Large intestine (tissue), 3 donors: ENCODE measurements at regions not wholly inside any gene's neighbourhood (a gene's known extent, or its start where the extent isn't known, plus 50 kb on each side); places are given as distances from the start of the nearest gene placed in this dataset.
"Not testable (repeated sequence)": the region's sequence is repeated elsewhere in the genome, so short reads cannot be mapped to it uniquely, and the experiment has no call there.

Experiments used
- DNase-seq, 2 donors: peaks; one replicate each; pipeline versions ENCODE4 v3.0.0 to v3.0.0-alpha.2; 2013
- H3K27ac ChIP-seq: one replicate; pipeline ENCODE4 v1.5.1; 2013; ENCODE audit warnings: low read length
- H3K27me3 ChIP-seq: 2 replicates; pipeline ENCODE4 v1.6.1; 2013; ENCODE audit warnings: low read length; ENCODE audit not compliant: control insufficient read depth, insufficient read depth
- H3K36me3 ChIP-seq: 2 replicates; pipeline ENCODE4 v1.6.1; 2013; ENCODE audit warnings: low read length; ENCODE audit not compliant: control insufficient read depth, insufficient read depth
- H3K4me1 ChIP-seq: one replicate; pipeline ENCODE4 v1.6.1; 2013; ENCODE audit warnings: low read length; ENCODE audit not compliant: control insufficient read depth, insufficient read depth
- H3K4me3 ChIP-seq: one replicate; pipeline ENCODE4 v1.5.1; 2013; ENCODE audit warnings: low read length
- H3K9me3 ChIP-seq: one replicate; pipeline ENCODE4 v1.6.1; 2013; ENCODE audit warnings: mild to moderate bottlenecking, low read depth, low read length, moderate library complexity; ENCODE audit not compliant: control insufficient read depth
- WGBS: methylation state at CpG from one replicate; pipeline ENCODE4 v1.1.5; 2013; ENCODE audit warnings: low lambda C conversion rate; ENCODE audit not compliant: insufficient coverage; 5-methylcytosine and 5-hydroxymethylcytosine counted together

- Histone ChIP-seq H3K4me1 (no peaks in the 10 kb centered on the region), H3K27ac (no peak overlapping the region), H3K27me3 (peaks cover 2% of the 10 kb centered on the region), H3K4me3 (no peak overlapping the region), H3K36me3 (no peaks in the 10 kb centered on the region), H3K9me3 (no peaks in the 10 kb centered on the region)
- 100% methylated on average over 1 of the region's 8 CpGs for WGBS
- no peak for DNase-seq
Observed at GRCh38 chr7:69367780-69368179, 230.5 kb upstream of the AUTS2 start.

- Histone ChIP-seq H3K4me1 (no peaks in the 10 kb centered on the region), H3K9me3 (no peaks in the 10 kb centered on the region), H3K36me3 (no peaks in the 10 kb centered on the region), H3K4me3 (no peak overlapping the region), H3K27ac (no peak overlapping the region), H3K27me3 (peaks cover 3% of the 10 kb centered on the region)
- no CpG with 5 or more reads among the region's 6 CpGs for WGBS
- no peak for DNase-seq
Observed at GRCh38 chr7:69373171-69374043, 224.9 kb upstream of the AUTS2 start.

GRCh38 chr7:69374044-69374425, 224.2 kb upstream of the AUTS2 start:
- Histone ChIP-seq H3K27me3 (peaks cover 3% of the 10 kb centered on the region), H3K9me3 (no peaks in the 10 kb centered on the region), H3K36me3 (no peaks in the 10 kb centered on the region), H3K4me3 (no peak overlapping the region), H3K27ac (no peak overlapping the region), H3K4me1 (no peaks in the 10 kb centered on the region)
- 67% methylated on average over 1 of the region's 5 CpGs for WGBS
- DNase-seq: peak in 1 of 2 donors; percentile 22

- H3K4me3 ChIP-seq: no peak overlapping the region
- no peaks in the 10 kb centered on the region for H3K4me1 ChIP-seq
- DNase-seq: no peak
- WGBS: no CpG with 5 or more reads among the region's 5 CpGs
- peaks cover 3% of the 10 kb centered on the region for H3K27me3 ChIP-seq
- no peak overlapping the region for H3K27ac ChIP-seq
- H3K36me3 ChIP-seq: no peaks in the 10 kb centered on the region
- no peaks in the 10 kb centered on the region for H3K9me3 ChIP-seq
Observed at GRCh38 chr7:69377191-69377590, 221.1 kb upstream of the AUTS2 start.

GRCh38 chr7:69388452-69389137, 209.7 kb upstream of the AUTS2 start:
- no peaks in the 10 kb centered on the region for H3K36me3 ChIP-seq
- no peaks in the 10 kb centered on the region for H3K27me3 ChIP-seq
- peaks cover 1% of the 10 kb centered on the region for H3K9me3 ChIP-seq
- H3K4me3 ChIP-seq: no peak overlapping the region
- no peaks in the 10 kb centered on the region for H3K4me1 ChIP-seq
- no peak for DNase-seq
- H3K27ac ChIP-seq: no peak overlapping the region
- WGBS: 49% methylated on average over 3 of the region's 8 CpGs

- H3K27me3 ChIP-seq: no peaks in the 10 kb centered on the region
- no peak overlapping the region for H3K4me3 ChIP-seq
- no peaks in the 10 kb centered on the region for H3K36me3 ChIP-seq
- H3K4me1 ChIP-seq: no peaks in the 10 kb centered on the region
- H3K9me3 ChIP-seq: peaks cover 7% of the 10 kb centered on the region
- peak in 1 of 2 donors; percentile 62 for DNase-seq
- no peak overlapping the region for H3K27ac ChIP-seq
- WGBS: 38% methylated on average over 2 of the region's 4 CpGs
Observed at GRCh38 chr7:69389216-69389615, 209.1 kb upstream of the AUTS2 start.

GRCh38 chr7:69393912-69394311, 204.4 kb upstream of the AUTS2 start:
- H3K36me3 ChIP-seq, H3K9me3 ChIP-seq, H3K27me3 ChIP-seq, H3K4me1 ChIP-seq, H3K27ac ChIP-seq, H3K4me3 ChIP-seq, DNase-seq: not testable (repeated sequence)
- WGBS: no CpG with 5 or more reads among the region's 30 CpGs

GRCh38 chr7:69395061-69395714, 203.1 kb upstream of the AUTS2 start:
- WGBS: no CpG with 5 or more reads among the region's 8 CpGs
- peaks cover 8% of the 10 kb centered on the region for H3K9me3 ChIP-seq
- peaks cover 2% of the 10 kb centered on the region for H3K27me3 ChIP-seq
- DNase-seq: no peak
- H3K27ac ChIP-seq: no peak overlapping the region
- H3K4me3 ChIP-seq: no peak overlapping the region
- no peaks in the 10 kb centered on the region for H3K36me3 ChIP-seq
- no peaks in the 10 kb centered on the region for H3K4me1 ChIP-seq

GRCh38 chr7:69398986-69399385, 199.3 kb upstream of the AUTS2 start:
- H3K9me3 ChIP-seq: peaks cover 3% of the 10 kb centered on the region
- no peak overlapping the region for H3K4me3 ChIP-seq
- no CpG with 5 or more reads among the region's 4 CpGs for WGBS

GRCh38 chr7:69399401-69399800, 198.9 kb upstream of the AUTS2 start:
- H3K9me3 ChIP-seq: no peaks in the 10 kb centered on the region
- DNase-seq: no peak
- peaks cover 2% of the 10 kb centered on the region for H3K27me3 ChIP-seq
- H3K4me1 ChIP-seq: no peaks in the 10 kb centered on the region
- no peaks in the 10 kb centered on the region for H3K36me3 ChIP-seq
- no peak overlapping the region for H3K27ac ChIP-seq
- H3K4me3 ChIP-seq: no peak overlapping the region

More at GRCh38 chr7:69398986-69399385, 199.3 kb upstream of the AUTS2 start:
- H3K27me3 ChIP-seq: peaks cover 2% of the 10 kb centered on the region
- no peak overlapping the region for H3K27ac ChIP-seq
- H3K4me1 ChIP-seq: no peaks in the 10 kb centered on the region
- no peaks in the 10 kb centered on the region for H3K36me3 ChIP-seq
- DNase-seq: no peak
